NCI-H460 (cell line): ENCODE measurements at regions not wholly inside any gene's neighbourhood (a gene's known extent, or its start where the extent isn't known, plus 50 kb on each side); places are given as distances from the start of the nearest gene placed in this dataset.

ENCODE experiments used
- DNase-seq: peaks from one replicate; pipeline ENCODE4 v3.0.0-alpha.2; 2016; ENCODE audit warnings: low read depth; ENCODE audit errors: extremely low read depth

- no peak for DNase-seq
Measured at GRCh38 chr10:36342781-36343180, 700.7 kb upstream of the FZD8 start.

- no peak for DNase-seq
Measured at GRCh38 chr10:36341471-36341870, 699.4 kb upstream of the FZD8 start.

- DNase-seq = no peak
Measured at GRCh38 chr10:36336315-36336714, 694.2 kb upstream of the FZD8 start.

GRCh38 chr10:36333446-36333845 lies 691.4 kb upstream of the FZD8 start:
- no peak for DNase-seq

- DNase-seq = no peak
Measured at GRCh38 chr10:36332926-36333325, 690.8 kb upstream of the FZD8 start.

- DNase-seq = no peak
Measured at GRCh38 chr10:36331121-36331520, 689.0 kb upstream of the FZD8 start.

GRCh38 chr10:36325815-36326214 lies 683.7 kb upstream of the FZD8 start:
- no peak for DNase-seq

GRCh38 chr10:36324831-36325230 lies 682.7 kb upstream of the FZD8 start:
- no peak for DNase-seq

- DNase-seq = no peak
Measured at GRCh38 chr10:36313142-36313541, 671.0 kb upstream of the FZD8 start.

GRCh38 chr10:36303896-36304295 lies 661.8 kb upstream of the FZD8 start:
- no peak for DNase-seq

- no peak for DNase-seq
Measured at GRCh38 chr10:36302086-36302485, 660.0 kb upstream of the FZD8 start.

- no peak for DNase-seq
Measured at GRCh38 chr10:36301539-36301938, 659.4 kb upstream of the FZD8 start.

- DNase-seq = no peak
Measured at GRCh38 chr10:36301139-36301538, 659.0 kb upstream of the FZD8 start.

- no peak for DNase-seq
Measured at GRCh38 chr10:36283827-36284226, 641.7 kb upstream of the FZD8 start.

GRCh38 chr10:36281831-36282331 lies 639.8 kb upstream of the FZD8 start:
- DNase-seq = no peak

- no peak for DNase-seq
Measured at GRCh38 chr10:36280890-36281499, 638.9 kb upstream of the FZD8 start.

- DNase-seq = no peak
Measured at GRCh38 chr10:36280321-36280741, 638.2 kb upstream of the FZD8 start.

GRCh38 chr10:36278176-36278575 lies 636.1 kb upstream of the FZD8 start:
- no peak for DNase-seq

GRCh38 chr10:36277459-36277858 lies 635.4 kb upstream of the FZD8 start:
- DNase-seq = no peak

GRCh38 chr10:36271627-36272340 lies 629.7 kb upstream of the FZD8 start:
- DNase-seq = no peak

- no peak for DNase-seq
Measured at GRCh38 chr10:36269222-36269621, 627.1 kb upstream of the FZD8 start.

GRCh38 chr10:36266923-36267322 lies 624.8 kb upstream of the FZD8 start:
- no peak for DNase-seq
